Dendritic cell treated with granulocyte-macrophage colony-stimulating factor and Interleukin-4, amounts not matched to agents 40 ng/mL and 50 ng/mL, for 4 days (primary cell): ENCODE measurements at regions not wholly inside any gene's neighbourhood (a gene's known extent, or its start where the extent isn't known, plus 50 kb on each side); places are given as distances from the start of the nearest gene placed in this dataset.

Source experiments
- H3K27ac Mint-ChIP-seq: one replicate; pipeline ENCODE4 v1.8.0; 2022; ENCODE audit warnings: mild to moderate bottlenecking, mixed read lengths
- H3K27me3 Mint-ChIP-seq: one replicate; pipeline ENCODE4 v1.8.0; 2022; ENCODE audit warnings: mild to moderate bottlenecking, mixed read lengths
- H3K36me3 Mint-ChIP-seq: one replicate; pipeline ENCODE4 v1.8.0; 2022; ENCODE audit warnings: low read depth, mixed read lengths
- H3K4me1 Mint-ChIP-seq: one replicate; pipeline ENCODE4 v1.8.0; 2022; ENCODE audit warnings: low read depth, mixed read lengths
- H3K4me3 Mint-ChIP-seq: one replicate; pipeline ENCODE4 v1.8.0; 2022; ENCODE audit warnings: mild to moderate bottlenecking, moderate library complexity, mixed read lengths
- H3K9me3 Mint-ChIP-seq: one replicate; pipeline ENCODE4 v1.8.0; 2022; ENCODE audit warnings: mixed read lengths
- intact Hi-C: fragments of 100-400 bp; cut with micrococcal nuclease; formaldehyde crosslinking; loops from one replicate; pipeline ENCODE4 v1.15.0; 2022

GRCh38 chr5:93206203-93206602, 374.8 kb downstream of the NR2F1-AS1 start:
- Mint-ChIP-seq H3K27ac (no peak overlapping the region), H3K9me3 (peaks cover 38% of the 10 kb centered on the region), H3K4me3 (no peak overlapping the region), H3K27me3 (no peaks in the 10 kb centered on the region), H3K4me1 (no peaks in the 10 kb centered on the region), H3K36me3 (no peaks in the 10 kb centered on the region)
- intact Hi-C loops: no loop called here

GRCh38 chr5:93201061-93201460, 380.0 kb downstream of the NR2F1-AS1 start:
- Mint-ChIP-seq H3K4me3 (no peak overlapping the region), H3K27me3 (no peaks in the 10 kb centered on the region), H3K4me1 (no peaks in the 10 kb centered on the region), H3K36me3 (no peaks in the 10 kb centered on the region), H3K9me3 (peaks cover 36% of the 10 kb centered on the region), H3K27ac (no peak overlapping the region)
- intact Hi-C loops: no loop called here

GRCh38 chr5:93196986-93197385, 384.0 kb downstream of the NR2F1-AS1 start:
- H3K4me3 Mint-ChIP-seq: no peak overlapping the region
- H3K36me3 Mint-ChIP-seq: no peaks in the 10 kb centered on the region
- H3K9me3 Mint-ChIP-seq: peaks cover 21% of the 10 kb centered on the region
- H3K27me3 Mint-ChIP-seq: no peaks in the 10 kb centered on the region
- intact Hi-C loops: no loop called here
- no peak overlapping the region for H3K27ac Mint-ChIP-seq
- H3K4me1 Mint-ChIP-seq: no peaks in the 10 kb centered on the region

GRCh38 chr5:93193431-93194347, 387.3 kb downstream of the NR2F1-AS1 start:
- Mint-ChIP-seq H3K27ac (no peak overlapping the region), H3K36me3 (no peaks in the 10 kb centered on the region), H3K4me1 (no peaks in the 10 kb centered on the region), H3K9me3 (peaks cover 8% of the 10 kb centered on the region), H3K4me3 (no peak overlapping the region), H3K27me3 (no peaks in the 10 kb centered on the region)
- intact Hi-C loops: no loop called here

- H3K4me1 Mint-ChIP-seq: no peaks in the 10 kb centered on the region
- no peak overlapping the region for H3K4me3 Mint-ChIP-seq
- peaks cover 18% of the 10 kb centered on the region for H3K9me3 Mint-ChIP-seq
- H3K27ac Mint-ChIP-seq: no peak overlapping the region
- intact Hi-C loops: no loop called here
- H3K27me3 Mint-ChIP-seq: no peaks in the 10 kb centered on the region
- no peaks in the 10 kb centered on the region for H3K36me3 Mint-ChIP-seq
Observed at GRCh38 chr5:93192683-93193082, 388.3 kb downstream of the NR2F1-AS1 start.

- Mint-ChIP-seq H3K36me3 (no peaks in the 10 kb centered on the region), H3K9me3 (peaks cover 23% of the 10 kb centered on the region), H3K27me3 (no peaks in the 10 kb centered on the region), H3K4me3 (no peak overlapping the region), H3K27ac (no peak overlapping the region), H3K4me1 (no peaks in the 10 kb centered on the region)
- intact Hi-C loops: no loop called here
Observed at GRCh38 chr5:93192087-93192486, 388.9 kb downstream of the NR2F1-AS1 start.

- no peaks in the 10 kb centered on the region for H3K4me1 Mint-ChIP-seq
- H3K36me3 Mint-ChIP-seq: no peaks in the 10 kb centered on the region
- no peak overlapping the region for H3K4me3 Mint-ChIP-seq
- intact Hi-C loops: no loop called here
- H3K27ac Mint-ChIP-seq: no peak overlapping the region
- H3K9me3 Mint-ChIP-seq: peaks cover 23% of the 10 kb centered on the region
- H3K27me3 Mint-ChIP-seq: no peaks in the 10 kb centered on the region
Observed at GRCh38 chr5:93191035-93191817, 389.8 kb downstream of the NR2F1-AS1 start.

DNA sequence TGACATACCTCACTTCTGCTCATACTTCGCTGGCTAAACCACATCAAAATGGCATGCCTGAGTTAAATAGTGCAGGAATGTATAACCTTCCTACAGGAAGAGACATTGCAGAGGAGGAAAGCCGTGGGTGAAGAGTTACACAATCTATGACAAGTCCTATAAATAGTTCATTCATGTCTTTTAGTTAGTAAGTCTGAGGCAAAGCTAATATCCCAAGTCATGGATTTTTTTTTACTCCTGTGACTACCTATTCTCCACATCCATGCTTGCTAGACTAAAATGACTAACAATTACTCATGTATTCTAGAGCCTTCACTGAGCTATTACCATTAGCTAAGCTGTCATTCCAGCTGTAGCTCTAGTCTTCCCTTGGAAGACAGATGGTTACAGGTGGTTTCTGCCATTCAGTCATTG, 391.3 kb downstream of the NR2F1-AS1 start:
- H3K4me1 Mint-ChIP-seq: no peaks in the 10 kb centered on the region
- no peaks in the 10 kb centered on the region for H3K36me3 Mint-ChIP-seq
- H3K27me3 Mint-ChIP-seq: no peaks in the 10 kb centered on the region
- H3K9me3 Mint-ChIP-seq: peaks cover 23% of the 10 kb centered on the region
- intact Hi-C loops: no loop called here
- H3K4me3 Mint-ChIP-seq: no peak overlapping the region
- no peak overlapping the region for H3K27ac Mint-ChIP-seq

DNA sequence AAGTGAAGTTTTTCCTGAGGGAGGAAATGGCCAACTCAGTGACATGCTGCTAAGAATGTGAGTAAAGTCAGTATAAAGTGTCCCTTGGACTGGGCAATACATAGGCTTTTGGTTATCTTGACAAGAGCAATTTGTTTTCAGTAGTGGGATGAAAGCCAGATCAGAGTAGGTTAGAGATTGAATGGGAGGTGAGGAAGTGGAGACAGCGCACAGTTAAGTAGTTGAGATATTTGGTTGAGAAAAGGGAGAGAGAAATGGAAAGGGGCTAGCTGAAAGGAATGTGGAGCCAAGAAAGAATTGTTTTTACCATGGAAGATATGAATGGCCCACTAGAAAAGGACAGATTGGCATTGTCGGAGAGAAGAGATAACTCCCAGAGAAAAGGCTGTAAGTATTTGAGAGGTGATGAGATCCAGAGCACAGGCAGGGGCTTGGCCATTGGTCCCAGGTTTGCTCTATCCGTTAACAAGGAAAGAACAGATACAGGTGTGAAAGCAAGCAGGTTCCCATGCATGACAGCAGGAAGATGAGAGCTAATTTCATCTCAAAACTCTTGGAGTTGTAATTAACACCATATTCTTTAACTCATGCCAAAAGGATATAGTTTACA, 392.0 kb downstream of the NR2F1-AS1 start:
- intact Hi-C loops: no loop called here
- Mint-ChIP-seq H3K27me3 (no peaks in the 10 kb centered on the region), H3K27ac (no peak overlapping the region), H3K36me3 (no peaks in the 10 kb centered on the region), H3K9me3 (peaks cover 23% of the 10 kb centered on the region), H3K4me3 (no peak overlapping the region), H3K4me1 (no peaks in the 10 kb centered on the region)

- H3K4me3 Mint-ChIP-seq: no peak overlapping the region
- H3K27me3 Mint-ChIP-seq: no peaks in the 10 kb centered on the region
- no peaks in the 10 kb centered on the region for H3K36me3 Mint-ChIP-seq
- intact Hi-C loops: no loop called here
- H3K27ac Mint-ChIP-seq: no peak overlapping the region
- peaks cover 23% of the 10 kb centered on the region for H3K9me3 Mint-ChIP-seq
- H3K4me1 Mint-ChIP-seq: no peaks in the 10 kb centered on the region
Observed at GRCh38 chr5:93186076-93186682, 394.8 kb downstream of the NR2F1-AS1 start.

- Mint-ChIP-seq H3K36me3 (no peaks in the 10 kb centered on the region), H3K4me1 (no peaks in the 10 kb centered on the region), H3K4me3 (no peak overlapping the region), H3K27me3 (no peaks in the 10 kb centered on the region), H3K27ac (no peak overlapping the region), H3K9me3 (peaks cover 21% of the 10 kb centered on the region)
- intact Hi-C loops: no loop called here
Observed at GRCh38 chr5:93184041-93184440, 397.0 kb downstream of the NR2F1-AS1 start.

DNA sequence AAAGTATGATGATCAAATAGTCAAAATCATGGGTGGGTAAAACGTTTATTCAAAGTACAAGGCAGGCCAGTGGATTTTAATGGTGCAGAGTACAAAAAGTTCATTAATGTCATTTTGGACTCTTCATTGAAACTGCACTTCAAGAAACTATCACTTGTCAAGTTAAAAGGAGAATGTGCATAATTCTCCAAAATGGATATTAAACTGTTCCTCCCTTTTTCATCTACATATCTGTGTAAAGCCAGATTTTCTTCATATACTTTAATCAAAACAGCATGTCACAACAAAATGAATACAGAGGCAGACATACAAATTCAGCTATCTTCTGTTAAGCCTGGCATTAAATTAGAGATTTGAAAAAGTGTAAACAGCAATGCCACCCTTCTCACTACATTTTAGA, 401.6 kb downstream of the NR2F1-AS1 start:
- no peak overlapping the region for H3K4me3 Mint-ChIP-seq
- no peaks in the 10 kb centered on the region for H3K27me3 Mint-ChIP-seq
- H3K36me3 Mint-ChIP-seq: no peaks in the 10 kb centered on the region
- peaks cover 17% of the 10 kb centered on the region for H3K9me3 Mint-ChIP-seq
- H3K4me1 Mint-ChIP-seq: no peaks in the 10 kb centered on the region
- no peak overlapping the region for H3K27ac Mint-ChIP-seq
- intact Hi-C loops: no loop called here

DNA sequence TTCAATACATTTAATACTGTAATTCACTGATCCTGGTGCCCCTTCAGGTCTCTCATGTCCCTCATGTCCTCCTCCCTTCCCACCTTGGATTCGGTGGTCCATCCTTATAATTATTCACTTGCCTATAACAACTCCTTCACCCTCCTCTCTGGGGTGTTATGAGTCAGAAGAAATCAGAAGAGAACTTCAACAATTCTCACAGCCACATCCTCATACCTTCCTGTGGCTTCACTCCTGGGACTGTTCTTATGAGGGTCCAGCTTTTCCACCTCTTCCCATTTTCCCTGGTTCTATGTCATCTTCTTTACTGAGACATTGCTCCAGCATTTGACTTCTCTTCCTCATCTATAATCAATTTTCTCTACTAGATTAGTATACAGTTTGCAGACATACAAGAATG, 406.1 kb downstream of the NR2F1-AS1 start:
- no peaks in the 10 kb centered on the region for H3K4me1 Mint-ChIP-seq
- H3K9me3 Mint-ChIP-seq: peaks cover 34% of the 10 kb centered on the region
- no peak overlapping the region for H3K27ac Mint-ChIP-seq

DNA sequence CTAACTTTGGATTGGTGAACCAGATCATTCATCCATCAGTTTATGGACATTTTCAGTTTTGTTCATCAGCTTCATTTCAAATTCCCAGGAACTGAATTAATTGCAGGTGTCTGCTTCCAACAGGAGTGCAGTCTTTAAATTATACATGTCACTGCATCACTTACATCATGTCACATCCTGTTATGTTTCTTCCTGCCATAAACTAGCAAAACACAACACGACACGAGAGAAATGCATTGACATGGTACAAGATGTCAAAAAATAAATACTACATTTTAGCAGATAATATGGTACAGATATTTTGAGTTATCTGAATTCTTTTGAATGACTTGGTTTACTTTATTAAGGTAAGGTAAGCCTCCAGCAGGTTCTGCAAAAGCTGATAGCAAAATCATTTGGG, 415.5 kb downstream of the NR2F1-AS1 start:
- H3K4me1 Mint-ChIP-seq: no peaks in the 10 kb centered on the region
- H3K36me3 Mint-ChIP-seq: no peaks in the 10 kb centered on the region
- intact Hi-C loops: no loop called here
- H3K27me3 Mint-ChIP-seq: no peaks in the 10 kb centered on the region
- peaks cover 26% of the 10 kb centered on the region for H3K9me3 Mint-ChIP-seq
- no peak overlapping the region for H3K4me3 Mint-ChIP-seq
- H3K27ac Mint-ChIP-seq: no peak overlapping the region

More for the DNA sequence above, 406.1 kb downstream of the NR2F1-AS1 start:
- intact Hi-C loops: no loop called here
- H3K27me3 Mint-ChIP-seq: no peaks in the 10 kb centered on the region
- H3K36me3 Mint-ChIP-seq: no peaks in the 10 kb centered on the region
- no peak overlapping the region for H3K4me3 Mint-ChIP-seq
